SK-N-MC (cell line): ENCODE measurements at regions not wholly inside any gene's neighbourhood (a gene's known extent, or its start where the extent isn't known, plus 50 kb on each side); places are given as distances from the start of the nearest gene placed in this dataset.

Experiments used
- DNase-seq: peaks from one replicate; pipeline ENCODE4 v3.0.0-alpha.2; 2011; ENCODE audit warnings: low read depth, low spot score
- H3K27ac ChIP-seq: fragments of 200-600 bp; sonication (generic); 2 replicates; pipeline ENCODE4 v1.5.1; 2016; ENCODE audit warnings: mixed run types
- H3K36me3 ChIP-seq: fragments of 200-600 bp; sonication (generic); 2 replicates; pipeline ENCODE4 v1.6.1; 2017; ENCODE audit warnings: antibody characterized with exemption, low read length, mixed read lengths; ENCODE audit not compliant: insufficient read depth
- H3K4me3 ChIP-seq: fragments of 200-600 bp; sonication (generic); 2 replicates; pipeline ENCODE4 v1.5.1; 2016
- H3K9ac ChIP-seq: fragments of 200-600 bp; sonication (generic); 2 replicates; pipeline ENCODE4 v1.8.0; 2017; ENCODE audit warnings: mixed run types, mixed read lengths; ENCODE audit not compliant: insufficient read length
- H3K9me3 ChIP-seq: fragments of 200-600 bp; sonication (generic); 2 replicates; pipeline ENCODE4 v1.6.1; 2017; ENCODE audit warnings: low read depth, mild to moderate bottlenecking, antibody characterized with exemption, low read length, moderate library complexity, mixed read lengths
- EZH2 ChIP-seq: fragments of 200-600 bp; sonication (generic); IDR thresholded peaks from one replicate; pipeline ENCODE4 v1.6.1; 2017; ENCODE audit warnings: antibody characterized with exemption
- FOXP2 ChIP-seq: optimal IDR thresholded peaks from 2 replicates; pipeline ENCODE3; 2011; ENCODE audit warnings: mild to moderate bottlenecking, moderate library complexity; ENCODE audit not compliant: insufficient read depth; ENCODE audit errors: extremely low read length, control extremely low read depth
- POLR2AphosphoS5 ChIP-seq: IDR thresholded peaks from 2 replicates; pipeline ENCODE4 v1.6.1; 2012; ENCODE audit warnings: mild to moderate bottlenecking, low read depth, low read length, borderline replicate concordance

GRCh38 chr5:96332535-96333366 is 100.3 kb downstream of the PCSK1 start:
- DNase-seq, result no peak
- Histone ChIP-seq H3K27ac (no peak overlapping the region), H3K36me3 (no peaks in the 10 kb centered on the region), H3K9me3 (no peaks in the 10 kb centered on the region), H3K9ac (no peak overlapping the region), H3K4me3 (no peak overlapping the region)
- TF ChIP-seq FOXP2 (no peak), EZH2 (no peak), POLR2AphosphoS5 (no peak)

GRCh38 chr5:96331681-96332361 is 101.2 kb downstream of the PCSK1 start:
- TF ChIP-seq EZH2, result no peak
- TF ChIP-seq FOXP2, result no peak
- no peak for TF ChIP-seq POLR2AphosphoS5
- no peaks in the 10 kb centered on the region for H3K36me3 ChIP-seq
- no peak overlapping the region for H3K27ac ChIP-seq
- no peak for DNase-seq
- H3K4me3 ChIP-seq, result no peak overlapping the region
- no peak overlapping the region for H3K9ac ChIP-seq
- H3K9me3 ChIP-seq, result no peaks in the 10 kb centered on the region

- H3K9me3 ChIP-seq, result no peaks in the 10 kb centered on the region
- H3K9ac ChIP-seq, result no peak overlapping the region
- no peak overlapping the region for H3K4me3 ChIP-seq
- H3K27ac ChIP-seq, result no peak overlapping the region
- H3K36me3 ChIP-seq, result no peaks in the 10 kb centered on the region
- TF ChIP-seq FOXP2, result no peak
- no peak for TF ChIP-seq POLR2AphosphoS5
- no peak for TF ChIP-seq EZH2
- DNase-seq, result no peak
Measured at GRCh38 chr5:96331210-96331609, 101.8 kb downstream of the PCSK1 start.

- H3K9me3 ChIP-seq, result no peaks in the 10 kb centered on the region
- no peak overlapping the region for H3K27ac ChIP-seq
- no peaks in the 10 kb centered on the region for H3K36me3 ChIP-seq
- H3K9ac ChIP-seq, result no peak overlapping the region
- DNase-seq, result no peak
- no peak for TF ChIP-seq POLR2AphosphoS5
- H3K4me3 ChIP-seq, result no peak overlapping the region
Measured at GRCh38 chr5:96330530-96331140, 102.4 kb downstream of the PCSK1 start.

- Histone ChIP-seq H3K27ac (no peak overlapping the region), H3K9ac (no peak overlapping the region), H3K4me3 (no peak overlapping the region), H3K9me3 (no peaks in the 10 kb centered on the region), H3K36me3 (no peaks in the 10 kb centered on the region)
- no peak for TF ChIP-seq EZH2
- no peak for TF ChIP-seq FOXP2
- no peak for TF ChIP-seq POLR2AphosphoS5
- no peak for DNase-seq
Measured at GRCh38 chr5:96329886-96330529, 103.0 kb downstream of the PCSK1 start.

GRCh38 chr5:96329289-96329688 is 103.8 kb downstream of the PCSK1 start:
- DNase-seq, result no peak
- H3K36me3 ChIP-seq, result no peaks in the 10 kb centered on the region
- H3K4me3 ChIP-seq, result no peak overlapping the region
- H3K9me3 ChIP-seq, result no peaks in the 10 kb centered on the region
- TF ChIP-seq FOXP2 (no peak), POLR2AphosphoS5 (no peak), EZH2 (no peak)
- H3K27ac ChIP-seq, result no peak overlapping the region
- no peak overlapping the region for H3K9ac ChIP-seq

GRCh38 chr5:96327722-96328121 is 105.3 kb downstream of the PCSK1 start:
- Histone ChIP-seq H3K9me3 (no peaks in the 10 kb centered on the region), H3K9ac (no peak overlapping the region), H3K4me3 (no peak overlapping the region), H3K27ac (no peak overlapping the region), H3K36me3 (no peaks in the 10 kb centered on the region)
- TF ChIP-seq EZH2 (no peak), POLR2AphosphoS5 (no peak), FOXP2 (no peak)
- DNase-seq, result no peak

GRCh38 chr5:96326902-96327301 is 106.1 kb downstream of the PCSK1 start:
- no peak for TF ChIP-seq FOXP2
- TF ChIP-seq POLR2AphosphoS5, result no peak
- TF ChIP-seq EZH2, result no peak
- H3K9me3 ChIP-seq, result no peaks in the 10 kb centered on the region
- no peaks in the 10 kb centered on the region for H3K36me3 ChIP-seq
- H3K27ac ChIP-seq, result no peak overlapping the region
- no peak for DNase-seq
- no peak overlapping the region for H3K4me3 ChIP-seq
- no peak overlapping the region for H3K9ac ChIP-seq
